ENCODE measurements at regions not wholly inside any gene's neighbourhood (a gene's known extent, or its start where the extent isn't known, plus 50 kb on each side); places are given as distances from the start of the nearest gene placed in this dataset.

DNA sequence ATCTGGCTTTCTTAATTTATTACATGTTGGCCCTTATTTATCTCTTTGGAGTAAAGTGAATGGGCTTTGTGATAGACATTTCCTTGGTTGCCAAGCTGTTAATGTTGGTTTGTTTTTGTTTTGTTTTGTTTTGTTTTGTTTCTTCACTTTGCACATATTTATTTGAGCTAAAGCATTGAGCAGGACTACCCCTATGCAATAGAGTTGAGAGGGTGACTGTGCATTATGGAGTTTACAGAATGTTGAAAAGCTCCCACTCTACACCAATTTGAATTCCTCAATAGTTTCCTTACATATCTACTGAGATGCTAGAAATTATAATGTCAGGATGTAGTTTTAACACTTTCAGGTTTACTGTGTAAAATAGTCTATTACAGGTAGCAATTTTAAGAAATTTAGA lies 462.8 kb upstream of the CBLB start:
- TF ChIP-seq SUZ12 (IDR thresholded peaks at IDR 0.05; ENCODE audit: extremely low read depth, insufficient read depth, insufficient read length) (no peak), ZNF274 (IDR thresholded peaks at IDR 0.05; ENCODE audit: low read depth, low read length) (no peak), YY1 (IDR thresholded peaks at IDR 0.05; ENCODE audit: insufficient read depth, insufficient read length) (no peak)
- no peaks in the 10 kb centered on the region for H3K36me3 ChIP-seq (ENCODE audit: insufficient read depth, insufficient read length, low read length)
- H3K27me3 ChIP-seq (ENCODE audit: insufficient read depth, insufficient read length), result no peaks in the 10 kb centered on the region
- no peak overlapping the region for H3K4me3 ChIP-seq (ENCODE audit: insufficient read length, low read depth)
- no peak for DNase-seq (ENCODE audit: low read depth, low spot score)
- no peaks in the 10 kb centered on the region for H3K4me1 ChIP-seq (ENCODE audit: insufficient read depth, insufficient read length)
- no peaks in the 10 kb centered on the region for H3K9me3 ChIP-seq (ENCODE audit: insufficient read depth, low read length)
- no peak overlapping the region for H3K9ac ChIP-seq (ENCODE audit: insufficient read length, low read depth)

DNA sequence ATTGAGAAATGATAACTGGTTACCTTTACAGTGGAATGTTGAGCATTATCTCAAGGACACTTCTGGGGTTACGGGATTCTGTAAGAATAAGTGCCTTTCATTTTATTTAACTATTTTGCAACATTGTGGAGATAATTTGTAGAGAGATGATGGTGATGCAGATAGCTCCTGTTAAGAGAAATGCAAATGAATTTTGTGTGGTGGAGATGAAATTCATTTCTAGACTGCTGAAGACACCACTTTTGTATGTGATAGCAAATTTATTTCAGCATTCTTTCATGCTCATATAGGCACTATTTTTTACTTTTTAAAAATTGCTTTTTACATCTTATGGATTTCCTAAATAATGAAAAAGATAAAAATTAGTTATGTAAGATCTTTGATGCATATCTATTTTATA lies 463.3 kb upstream of the CBLB start:
- Histone ChIP-seq H3K9ac (ENCODE audit: insufficient read length, low read depth) (no peak overlapping the region), H3K36me3 (ENCODE audit: insufficient read depth, insufficient read length, low read length) (no peaks in the 10 kb centered on the region), H3K4me3 (ENCODE audit: insufficient read length, low read depth) (no peak overlapping the region), H3K9me3 (ENCODE audit: insufficient read depth, low read length) (no peaks in the 10 kb centered on the region), H3K27me3 (ENCODE audit: insufficient read depth, insufficient read length) (no peaks in the 10 kb centered on the region), H3K4me1 (ENCODE audit: insufficient read depth, insufficient read length) (no peaks in the 10 kb centered on the region)
- no peak for DNase-seq (ENCODE audit: low read depth, low spot score)
- no peak for TF ChIP-seq ZNF274 (IDR thresholded peaks at IDR 0.05; ENCODE audit: low read depth, low read length)
- no peak for TF ChIP-seq SUZ12 (IDR thresholded peaks at IDR 0.05; ENCODE audit: extremely low read depth, insufficient read depth, insufficient read length)
- TF ChIP-seq YY1 (IDR thresholded peaks at IDR 0.05; ENCODE audit: insufficient read depth, insufficient read length), result no peak

DNA sequence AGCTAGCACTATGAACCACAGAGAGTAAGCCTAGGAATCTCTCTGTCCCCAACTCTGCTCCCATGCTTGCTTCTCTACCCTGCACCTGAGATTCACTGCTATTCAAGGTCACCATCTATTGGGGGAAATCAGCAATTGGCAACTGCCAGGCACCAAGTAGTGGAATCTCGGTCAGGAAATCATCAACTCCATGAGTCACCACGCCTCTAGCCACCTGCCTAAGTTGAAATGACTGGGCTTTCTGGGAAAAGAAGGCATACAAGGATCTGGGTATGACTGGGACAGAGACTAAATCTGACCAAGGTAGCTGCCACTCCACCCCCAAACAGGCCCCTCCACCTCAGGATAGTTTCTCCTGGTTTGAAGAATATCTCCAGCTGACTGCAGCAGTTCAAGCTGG lies 464.1 kb upstream of the CBLB start:
- no peak for DNase-seq (ENCODE audit: low read depth, low spot score)
- no peaks in the 10 kb centered on the region for H3K9me3 ChIP-seq (ENCODE audit: insufficient read depth, low read length)
- H3K36me3 ChIP-seq (ENCODE audit: insufficient read depth, insufficient read length, low read length), result no peaks in the 10 kb centered on the region
- H3K27me3 ChIP-seq (ENCODE audit: insufficient read depth, insufficient read length), result no peaks in the 10 kb centered on the region
- H3K4me1 ChIP-seq (ENCODE audit: insufficient read depth, insufficient read length), result no peaks in the 10 kb centered on the region
- no peak overlapping the region for H3K4me3 ChIP-seq (ENCODE audit: insufficient read length, low read depth)
- no peak for TF ChIP-seq YY1 (IDR thresholded peaks at IDR 0.05; ENCODE audit: insufficient read depth, insufficient read length)
- no peak for TF ChIP-seq ZNF274 (IDR thresholded peaks at IDR 0.05; ENCODE audit: low read depth, low read length)
- TF ChIP-seq SUZ12 (IDR thresholded peaks at IDR 0.05; ENCODE audit: extremely low read depth, insufficient read depth, insufficient read length), result no peak
- no peak overlapping the region for H3K9ac ChIP-seq (ENCODE audit: insufficient read length, low read depth)

DNA sequence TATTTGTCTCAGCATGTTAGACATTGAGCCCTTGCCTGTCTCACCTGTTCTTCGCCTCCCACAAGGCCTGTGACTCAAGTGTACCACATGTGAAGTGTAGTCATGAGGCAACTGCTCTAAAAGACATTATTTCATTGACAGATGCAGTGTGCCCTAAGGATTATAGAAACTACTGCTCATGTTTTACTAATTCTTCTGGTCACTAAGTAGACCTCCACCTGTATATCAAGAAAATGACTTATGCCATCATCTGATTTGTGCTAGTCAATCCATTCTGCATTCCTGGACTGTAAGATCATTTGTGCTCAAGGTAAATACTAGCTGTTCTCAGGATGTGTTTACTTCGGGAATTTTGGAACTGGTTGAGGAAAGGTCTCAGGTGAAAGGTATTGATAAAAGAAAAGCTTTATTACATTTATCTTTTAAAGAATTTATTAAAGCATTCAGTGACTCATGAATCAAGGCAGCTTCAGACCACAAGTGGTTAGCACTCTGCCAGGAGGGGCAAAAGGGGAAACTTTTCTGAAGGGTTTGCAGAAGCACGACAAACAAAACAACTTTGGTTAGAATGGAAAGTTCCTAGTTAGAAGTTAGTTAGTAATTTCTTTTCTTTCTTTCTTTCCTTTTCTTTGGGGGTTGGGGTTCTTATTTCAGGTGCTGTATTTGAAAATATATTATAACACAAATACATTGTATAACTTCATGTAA lies 465.3 kb upstream of the CBLB start:
- DNase-seq (ENCODE audit: low read depth, low spot score), result no peak
- no peaks in the 10 kb centered on the region for H3K36me3 ChIP-seq (ENCODE audit: insufficient read depth, insufficient read length, low read length)
- TF ChIP-seq ZNF274 (IDR thresholded peaks at IDR 0.05; ENCODE audit: low read depth, low read length) (no peak), YY1 (IDR thresholded peaks at IDR 0.05; ENCODE audit: insufficient read depth, insufficient read length) (no peak), SUZ12 (IDR thresholded peaks at IDR 0.05; ENCODE audit: extremely low read depth, insufficient read depth, insufficient read length) (no peak)
- no peak overlapping the region for H3K9ac ChIP-seq (ENCODE audit: insufficient read length, low read depth)
- no peaks in the 10 kb centered on the region for H3K4me1 ChIP-seq (ENCODE audit: insufficient read depth, insufficient read length)
- no peak overlapping the region for H3K4me3 ChIP-seq (ENCODE audit: insufficient read length, low read depth)
- H3K9me3 ChIP-seq (ENCODE audit: insufficient read depth, low read length), result no peaks in the 10 kb centered on the region
- H3K27me3 ChIP-seq (ENCODE audit: insufficient read depth, insufficient read length), result no peaks in the 10 kb centered on the region

DNA sequence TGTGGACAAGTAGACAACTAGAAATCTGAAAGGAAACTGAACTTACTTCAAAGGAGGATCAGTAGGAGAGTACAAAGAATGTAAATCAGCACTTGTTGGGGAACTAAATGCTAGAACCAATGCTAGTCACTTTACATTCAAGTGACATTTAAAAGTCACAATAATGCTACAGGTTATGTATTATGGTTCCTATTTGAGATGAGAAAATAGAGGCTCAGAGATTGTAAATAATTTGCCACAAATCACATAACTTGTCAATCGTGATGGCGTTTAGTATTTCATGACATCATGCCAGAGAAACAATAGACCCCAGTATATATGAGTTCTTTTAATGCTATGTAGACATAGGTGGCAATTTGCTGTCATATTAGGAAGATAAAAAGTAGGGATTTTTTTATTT lies 467.8 kb upstream of the CBLB start:
- no peak for DNase-seq (ENCODE audit: low read depth, low spot score)
- TF ChIP-seq YY1 (IDR thresholded peaks at IDR 0.05; ENCODE audit: insufficient read depth, insufficient read length) (no peak), ZNF274 (IDR thresholded peaks at IDR 0.05; ENCODE audit: low read depth, low read length) (no peak), SUZ12 (IDR thresholded peaks at IDR 0.05; ENCODE audit: extremely low read depth, insufficient read depth, insufficient read length) (no peak)
- no peaks in the 10 kb centered on the region for H3K27me3 ChIP-seq (ENCODE audit: insufficient read depth, insufficient read length)
- H3K9ac ChIP-seq (ENCODE audit: insufficient read length, low read depth), result no peak overlapping the region
- no peak overlapping the region for H3K4me3 ChIP-seq (ENCODE audit: insufficient read length, low read depth)
- no peaks in the 10 kb centered on the region for H3K4me1 ChIP-seq (ENCODE audit: insufficient read depth, insufficient read length)
- no peaks in the 10 kb centered on the region for H3K36me3 ChIP-seq (ENCODE audit: insufficient read depth, insufficient read length, low read length)
- H3K9me3 ChIP-seq (ENCODE audit: insufficient read depth, low read length), result no peaks in the 10 kb centered on the region

DNA sequence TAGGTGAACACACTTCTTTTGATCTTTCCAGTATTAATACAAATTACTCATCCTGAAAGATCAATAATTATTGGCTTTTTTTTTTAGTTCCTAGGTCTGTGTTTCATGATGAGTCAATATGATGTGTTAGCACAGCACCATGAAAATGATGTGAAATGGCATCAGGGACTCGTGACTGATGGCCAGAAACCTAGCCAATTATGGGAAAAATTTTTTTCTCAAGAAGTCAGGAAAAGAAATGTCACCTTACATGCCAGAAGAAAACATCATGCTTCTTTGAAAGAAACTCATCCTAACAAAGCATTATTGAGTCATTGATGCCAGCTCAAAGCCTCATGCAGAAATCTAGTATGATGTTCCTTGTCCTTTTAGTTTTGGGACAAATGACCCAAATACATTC lies 468.3 kb upstream of the CBLB start:
- Histone ChIP-seq H3K9me3 (ENCODE audit: insufficient read depth, low read length) (no peaks in the 10 kb centered on the region), H3K9ac (ENCODE audit: insufficient read length, low read depth) (no peak overlapping the region), H3K36me3 (ENCODE audit: insufficient read depth, insufficient read length, low read length) (no peaks in the 10 kb centered on the region), H3K4me3 (ENCODE audit: insufficient read length, low read depth) (no peak overlapping the region), H3K4me1 (ENCODE audit: insufficient read depth, insufficient read length) (no peaks in the 10 kb centered on the region), H3K27me3 (ENCODE audit: insufficient read depth, insufficient read length) (no peaks in the 10 kb centered on the region)
- DNase-seq (ENCODE audit: low read depth, low spot score), result no peak
- no peak for TF ChIP-seq SUZ12 (IDR thresholded peaks at IDR 0.05; ENCODE audit: extremely low read depth, insufficient read depth, insufficient read length)
- TF ChIP-seq ZNF274 (IDR thresholded peaks at IDR 0.05; ENCODE audit: low read depth, low read length), result no peak
- no peak for TF ChIP-seq YY1 (IDR thresholded peaks at IDR 0.05; ENCODE audit: insufficient read depth, insufficient read length)

DNA sequence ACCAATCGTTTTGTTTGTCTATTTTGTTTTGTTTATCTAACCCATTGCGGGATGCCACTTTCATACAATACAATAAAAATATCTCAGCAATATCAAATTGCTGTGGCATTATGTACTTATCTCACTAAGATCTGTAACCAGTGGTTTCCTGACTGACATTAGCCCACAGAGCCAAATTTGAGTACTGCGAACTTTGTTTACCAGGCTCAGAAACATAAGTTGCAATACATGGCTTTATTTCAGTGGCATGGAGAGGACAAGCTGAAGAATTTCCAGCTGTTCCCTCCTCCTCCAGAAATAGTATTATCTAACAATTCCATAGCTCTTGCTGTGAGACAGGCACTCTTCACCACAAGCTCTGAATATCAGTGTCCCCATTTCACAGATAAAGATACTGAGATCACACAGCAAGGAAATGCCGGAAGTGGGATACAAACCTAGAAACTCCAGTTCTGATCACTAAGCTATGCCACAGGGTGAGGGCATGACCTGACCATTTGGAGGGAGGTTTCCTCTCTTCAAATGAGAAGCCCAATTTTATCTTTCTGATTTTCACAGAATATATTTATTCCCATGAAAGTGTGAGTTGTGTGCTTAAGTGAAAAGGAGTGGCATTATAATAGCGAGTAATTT lies 469.9 kb upstream of the CBLB start:
- H3K9me3 ChIP-seq (ENCODE audit: insufficient read depth, low read length), result no peaks in the 10 kb centered on the region
- no peaks in the 10 kb centered on the region for H3K36me3 ChIP-seq (ENCODE audit: insufficient read depth, insufficient read length, low read length)
- no peaks in the 10 kb centered on the region for H3K4me1 ChIP-seq (ENCODE audit: insufficient read depth, insufficient read length)
- no peak for TF ChIP-seq SUZ12 (IDR thresholded peaks at IDR 0.05; ENCODE audit: extremely low read depth, insufficient read depth, insufficient read length)
- no peak overlapping the region for H3K4me3 ChIP-seq (ENCODE audit: insufficient read length, low read depth)
- H3K27me3 ChIP-seq (ENCODE audit: insufficient read depth, insufficient read length), result no peaks in the 10 kb centered on the region
- DNase-seq (ENCODE audit: low read depth, low spot score), result no peak
- no peak overlapping the region for H3K9ac ChIP-seq (ENCODE audit: insufficient read length, low read depth)
